GM23338 (cell line): ENCODE measurements at regions not wholly inside any gene's neighbourhood (a gene's known extent, or its start where the extent isn't known, plus 50 kb on each side); places are given as distances from the start of the nearest gene placed in this dataset.

ENCODE experiments used
- ATAC-seq: fragments of 200-7000 bp; cut with Tn5 transposase; 3 replicates; pipeline ENCODE4 v1.9.1; 2020
- DNase-seq: peaks from one replicate; pipeline ENCODE4 v3.0.0-alpha.2; 2015; ENCODE audit warnings: low spot score
- H2AFZ ChIP-seq: fragments of 200-600 bp; sonication (generic); 2 replicates; pipeline ENCODE4 v1.8.0; 2016; ENCODE audit warnings: antibody characterized with exemption, mild to moderate bottlenecking, moderate library complexity
- H3F3A ChIP-seq: fragments of 200-600 bp; sonication (generic); replicated peaks from 2 replicates; pipeline ENCODE4 v1.8.0; 2017; ENCODE audit warnings: antibody characterized with exemption, mixed run types, low read depth
- H3K27ac ChIP-seq: fragments of 200-600 bp; sonication (generic); 2 replicates; pipeline ENCODE4 v1.6.1; 2016; ENCODE audit warnings: low read depth
- H3K27me3 ChIP-seq: fragments of 200-600 bp; sonication (generic); 2 replicates; pipeline ENCODE4 v1.8.0; 2016; ENCODE audit warnings: mild to moderate bottlenecking, mixed run types, moderate library complexity; ENCODE audit not compliant: insufficient read depth
- H3K36me3 ChIP-seq: fragments of 200-600 bp; sonication (generic); 2 replicates; pipeline ENCODE4 v1.8.0; 2016; ENCODE audit warnings: mild to moderate bottlenecking; ENCODE audit not compliant: insufficient read depth
- H3K4me1 ChIP-seq: fragments of 200-600 bp; sonication (generic); 2 replicates; pipeline ENCODE4 v1.8.0; 2016; ENCODE audit warnings: mild to moderate bottlenecking, moderate library complexity; ENCODE audit not compliant: insufficient read depth
- H3K4me2 ChIP-seq: fragments of 200-600 bp; sonication (generic); 2 replicates; pipeline ENCODE4 v1.7.1; 2017; ENCODE audit warnings: mixed run types
- H3K4me3 ChIP-seq: fragments of 200-600 bp; sonication (generic); 2 replicates; pipeline ENCODE4 v1.6.1; 2016; ENCODE audit warnings: mixed run types
- H3K79me2 ChIP-seq: fragments of 200-600 bp; sonication (generic); replicated peaks from 2 replicates; pipeline ENCODE4 v1.8.0; 2017; ENCODE audit warnings: mild to moderate bottlenecking; ENCODE audit not compliant: insufficient read depth
- H3K9me2 ChIP-seq: fragments of 200-600 bp; sonication (generic); 2 replicates; pipeline ENCODE4 v1.8.0; 2017; ENCODE audit not compliant: insufficient read depth
- H4K20me1 ChIP-seq: fragments of 200-600 bp; sonication (generic); replicated peaks from 2 replicates; pipeline ENCODE4 v1.8.0; 2017; ENCODE audit warnings: mild to moderate bottlenecking; ENCODE audit not compliant: insufficient read depth
- H3K27ac Mint-ChIP-seq: 2 replicates; pipeline ENCODE4 v1.8.0; 2020; ENCODE audit warnings: inconsistent platforms, mild to moderate bottlenecking, moderate library complexity, mixed read lengths
- H3K27me3 Mint-ChIP-seq: 3 replicates; pipeline ENCODE4 v1.8.0; 2022; ENCODE audit warnings: low read depth, mild to moderate bottlenecking, moderate library complexity, mixed read lengths, inconsistent platforms; ENCODE audit not compliant: insufficient read depth, poor library complexity
- H3K36me3 Mint-ChIP-seq: 3 replicates; pipeline ENCODE4 v1.8.0; 2021; ENCODE audit warnings: low read depth, mild to moderate bottlenecking, inconsistent platforms, moderate library complexity, mixed read lengths
- H3K4me1 Mint-ChIP-seq: 3 replicates; pipeline ENCODE4 v1.8.0; 2020; ENCODE audit warnings: mild to moderate bottlenecking, inconsistent platforms, mixed read lengths
- H3K4me3 Mint-ChIP-seq: 3 replicates; pipeline ENCODE4 v1.8.0; 2021; ENCODE audit warnings: moderate library complexity, mild to moderate bottlenecking, inconsistent platforms, mixed read lengths
- H3K9me3 Mint-ChIP-seq: 3 replicates; pipeline ENCODE4 v1.8.0; 2020; ENCODE audit warnings: moderate library complexity, mild to moderate bottlenecking, inconsistent platforms, mixed read lengths
- CREB1 ChIP-seq: fragments of 250-450 bp; sonication (Bioruptor Pico); IDR thresholded peaks from 2 replicates; pipeline ENCODE4 v1.5.0; 2020; ENCODE audit warnings: low read depth, mild to moderate bottlenecking, moderate library complexity
- ETS1 ChIP-seq: IDR thresholded peaks from 2 replicates; pipeline ENCODE4 v1.6.1; 2016; ENCODE audit warnings: antibody characterized with exemption
- EZH2 ChIP-seq: fragments of 200-600 bp; sonication (generic); IDR thresholded peaks from one replicate; pipeline ENCODE4 v1.8.0; 2017; ENCODE audit warnings: antibody characterized with exemption, mild to moderate bottlenecking, low read depth; ENCODE audit not compliant: unreplicated experiment
- EZH2phosphoT487 ChIP-seq: fragments of 200-600 bp; sonication (generic); IDR thresholded peaks from one replicate; pipeline ENCODE4 v1.8.1; 2018; ENCODE audit warnings: antibody characterized with exemption; ENCODE audit not compliant: unreplicated experiment
- JUNB ChIP-seq: IDR thresholded peaks from one replicate; pipeline ENCODE4 v1.6.1; 2016; ENCODE audit warnings: antibody characterized with exemption; ENCODE audit not compliant: unreplicated experiment
- NANOG ChIP-seq: IDR thresholded peaks from 2 replicates; pipeline ENCODE4 v1.6.1; 2016; ENCODE audit warnings: antibody characterized with exemption, borderline replicate concordance
- POLR2AphosphoS5 ChIP-seq: IDR thresholded peaks from 2 replicates; pipeline ENCODE4 v1.6.1; 2016; ENCODE audit warnings: antibody characterized with exemption, low read depth
- REST ChIP-seq: IDR thresholded peaks from one replicate; pipeline ENCODE4 v1.6.1; 2018; ENCODE audit warnings: antibody characterized with exemption; ENCODE audit not compliant: unreplicated experiment
- STAT1 ChIP-seq: IDR thresholded peaks from one replicate; pipeline ENCODE4 v1.6.1; 2016; ENCODE audit warnings: antibody characterized with exemption; ENCODE audit not compliant: unreplicated experiment
- ZNF114 ChIP-seq: fragments of 250-450 bp; sonication (Bioruptor Pico); IDR thresholded peaks from 2 replicates; pipeline ENCODE4 v1.5.0; 2020; ENCODE audit warnings: mild to moderate bottlenecking, moderate library complexity
- ZNF331 ChIP-seq: fragments of 250-450 bp; sonication (Bioruptor Pico); IDR thresholded peaks from 2 replicates; pipeline ENCODE4 v1.5.0; 2020; ENCODE audit warnings: low read depth, mild to moderate bottlenecking, moderate library complexity
- TF ChIP-seq, protein P1 (sequence below): fragments of 250-450 bp; sonication (Bioruptor Pico); IDR thresholded peaks from 2 replicates; pipeline ENCODE4 v1.5.0; 2020; ENCODE audit warnings: mild to moderate bottlenecking, moderate library complexity
- TF ChIP-seq, protein P2 (sequence below), 2 experiments: fragments of 200-600 bp in 1 of 2; sonication (generic) in 1 of 2; conservative IDR thresholded peaks; 2 replicates each; pipeline versions ENCODE4 v1.5.1 to v1.6.1; 2016 to 2017; ENCODE audit warnings: antibody characterized with exemption in 2 of 2, low read depth in 2 of 2, mild to moderate bottlenecking in 2 of 2, moderate library complexity in 1 of 2

DNA sequence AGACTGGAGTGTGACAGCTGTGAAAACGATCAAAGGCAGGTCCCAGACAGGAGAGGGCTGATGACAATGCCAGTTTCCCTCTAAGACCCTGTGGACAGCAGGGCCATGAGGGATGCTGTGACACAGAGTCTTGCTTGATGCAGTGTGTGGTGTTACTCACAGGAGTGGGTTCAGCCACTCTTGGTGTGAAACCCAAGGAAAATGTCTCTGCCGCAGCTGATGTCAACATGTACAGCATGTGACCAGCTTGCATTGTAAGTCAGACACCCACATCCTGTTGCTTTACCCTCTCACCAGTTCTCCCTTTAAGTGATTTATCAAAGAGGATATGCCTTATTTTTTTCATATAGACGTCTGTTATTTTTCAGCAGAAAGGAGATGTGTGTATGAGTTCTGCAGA is 268.6 kb downstream of the BTG1 start:
- H3K4me1 Mint-ChIP-seq = no peaks in the 10 kb centered on the region
- H3K27me3 Mint-ChIP-seq = no peaks in the 10 kb centered on the region
- Histone ChIP-seq H3K27me3 (no peaks in the 10 kb centered on the region), H3K4me2 (no peak overlapping the region), H3K27ac (no peak overlapping the region), H3K9me2 (peaks cover 3% of the 10 kb centered on the region; the same call in 1 of the 2 replicates), H3K4me1 (no peaks in the 10 kb centered on the region), H2AFZ (no peak overlapping the region), H3K4me3 (no peak overlapping the region), H3K36me3 (no peaks in the 10 kb centered on the region), H3F3A (no peaks in the 10 kb centered on the region), H4K20me1 (no peaks in the 10 kb centered on the region), H3K79me2 (no peaks in the 10 kb centered on the region)
- DNase-seq (no peak), ATAC-seq (no peak)
- peaks cover 4% of the 10 kb centered on the region; the same call in 2 of the 3 replicates for H3K9me3 Mint-ChIP-seq
- no peak for TF ChIP-seq ETS1
- no peak for TF ChIP-seq ZNF331 (CRISPR knock-in tag)
- TF ChIP-seq ZNF114 (CRISPR knock-in tag) = no peak
- no peak for TF ChIP-seq NANOG
- TF ChIP-seq, protein P1, sequence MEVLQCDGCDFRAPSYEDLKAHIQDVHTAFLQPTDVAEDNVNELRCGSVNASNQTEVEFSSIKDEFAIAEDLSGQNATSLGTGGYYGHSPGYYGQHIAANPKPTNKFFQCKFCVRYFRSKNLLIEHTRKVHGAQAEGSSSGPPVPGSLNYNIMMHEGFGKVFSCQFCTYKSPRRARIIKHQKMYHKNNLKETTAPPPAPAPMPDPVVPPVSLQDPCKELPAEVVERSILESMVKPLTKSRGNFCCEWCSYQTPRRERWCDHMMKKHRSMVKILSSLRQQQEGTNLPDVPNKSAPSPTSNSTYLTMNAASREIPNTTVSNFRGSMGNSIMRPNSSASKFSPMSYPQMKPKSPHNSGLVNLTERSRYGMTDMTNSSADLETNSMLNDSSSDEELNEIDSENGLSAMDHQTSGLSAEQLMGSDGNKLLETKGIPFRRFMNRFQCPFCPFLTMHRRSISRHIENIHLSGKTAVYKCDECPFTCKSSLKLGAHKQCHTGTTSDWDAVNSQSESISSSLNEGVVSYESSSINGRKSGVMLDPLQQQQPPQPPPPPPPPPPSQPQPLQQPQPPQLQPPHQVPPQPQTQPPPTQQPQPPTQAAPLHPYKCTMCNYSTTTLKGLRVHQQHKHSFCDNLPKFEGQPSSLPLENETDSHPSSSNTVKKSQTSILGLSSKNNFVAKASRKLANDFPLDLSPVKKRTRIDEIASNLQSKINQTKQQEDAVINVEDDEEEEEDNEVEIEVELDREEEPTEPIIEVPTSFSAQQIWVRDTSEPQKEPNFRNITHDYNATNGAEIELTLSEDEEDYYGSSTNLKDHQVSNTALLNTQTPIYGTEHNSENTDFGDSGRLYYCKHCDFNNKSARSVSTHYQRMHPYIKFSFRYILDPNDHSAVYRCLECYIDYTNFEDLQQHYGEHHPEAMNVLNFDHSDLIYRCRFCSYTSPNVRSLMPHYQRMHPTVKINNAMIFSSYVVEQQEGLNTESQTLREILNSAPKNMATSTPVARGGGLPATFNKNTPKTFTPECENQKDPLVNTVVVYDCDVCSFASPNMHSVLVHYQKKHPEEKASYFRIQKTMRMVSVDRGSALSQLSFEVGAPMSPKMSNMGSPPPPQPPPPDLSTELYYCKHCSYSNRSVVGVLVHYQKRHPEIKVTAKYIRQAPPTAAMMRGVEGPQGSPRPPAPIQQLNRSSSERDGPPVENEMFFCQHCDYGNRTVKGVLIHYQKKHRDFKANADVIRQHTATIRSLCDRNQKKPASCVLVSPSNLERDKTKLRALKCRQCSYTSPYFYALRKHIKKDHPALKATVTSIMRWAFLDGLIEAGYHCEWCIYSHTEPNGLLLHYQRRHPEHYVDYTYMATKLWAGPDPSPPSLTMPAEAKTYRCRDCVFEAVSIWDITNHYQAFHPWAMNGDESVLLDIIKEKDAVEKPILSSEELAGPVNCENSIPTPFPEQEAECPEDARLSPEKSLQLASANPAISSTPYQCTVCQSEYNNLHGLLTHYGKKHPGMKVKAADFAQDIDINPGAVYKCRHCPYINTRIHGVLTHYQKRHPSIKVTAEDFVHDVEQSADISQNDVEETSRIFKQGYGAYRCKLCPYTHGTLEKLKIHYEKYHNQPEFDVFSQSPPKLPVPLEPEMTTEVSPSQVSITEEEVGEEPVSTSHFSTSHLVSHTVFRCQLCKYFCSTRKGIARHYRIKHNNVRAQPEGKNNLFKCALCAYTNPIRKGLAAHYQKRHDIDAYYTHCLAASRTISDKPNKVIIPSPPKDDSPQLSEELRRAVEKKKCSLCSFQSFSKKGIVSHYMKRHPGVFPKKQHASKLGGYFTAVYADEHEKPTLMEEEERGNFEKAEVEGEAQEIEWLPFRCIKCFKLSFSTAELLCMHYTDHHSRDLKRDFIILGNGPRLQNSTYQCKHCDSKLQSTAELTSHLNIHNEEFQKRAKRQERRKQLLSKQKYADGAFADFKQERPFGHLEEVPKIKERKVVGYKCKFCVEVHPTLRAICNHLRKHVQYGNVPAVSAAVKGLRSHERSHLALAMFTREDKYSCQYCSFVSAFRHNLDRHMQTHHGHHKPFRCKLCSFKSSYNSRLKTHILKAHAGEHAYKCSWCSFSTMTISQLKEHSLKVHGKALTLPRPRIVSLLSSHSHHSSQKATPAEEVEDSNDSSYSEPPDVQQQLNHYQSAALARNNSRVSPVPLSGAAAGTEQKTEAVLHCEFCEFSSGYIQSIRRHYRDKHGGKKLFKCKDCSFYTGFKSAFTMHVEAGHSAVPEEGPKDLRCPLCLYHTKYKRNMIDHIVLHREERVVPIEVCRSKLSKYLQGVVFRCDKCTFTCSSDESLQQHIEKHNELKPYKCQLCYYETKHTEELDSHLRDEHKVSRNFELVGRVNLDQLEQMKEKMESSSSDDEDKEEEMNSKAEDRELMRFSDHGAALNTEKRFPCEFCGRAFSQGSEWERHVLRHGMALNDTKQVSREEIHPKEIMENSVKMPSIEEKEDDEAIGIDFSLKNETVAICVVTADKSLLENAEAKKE (CRISPR knock-in tag) = no peak
- TF ChIP-seq STAT1 = no peak
- TF ChIP-seq JUNB = no peak
- TF ChIP-seq, protein P2, sequence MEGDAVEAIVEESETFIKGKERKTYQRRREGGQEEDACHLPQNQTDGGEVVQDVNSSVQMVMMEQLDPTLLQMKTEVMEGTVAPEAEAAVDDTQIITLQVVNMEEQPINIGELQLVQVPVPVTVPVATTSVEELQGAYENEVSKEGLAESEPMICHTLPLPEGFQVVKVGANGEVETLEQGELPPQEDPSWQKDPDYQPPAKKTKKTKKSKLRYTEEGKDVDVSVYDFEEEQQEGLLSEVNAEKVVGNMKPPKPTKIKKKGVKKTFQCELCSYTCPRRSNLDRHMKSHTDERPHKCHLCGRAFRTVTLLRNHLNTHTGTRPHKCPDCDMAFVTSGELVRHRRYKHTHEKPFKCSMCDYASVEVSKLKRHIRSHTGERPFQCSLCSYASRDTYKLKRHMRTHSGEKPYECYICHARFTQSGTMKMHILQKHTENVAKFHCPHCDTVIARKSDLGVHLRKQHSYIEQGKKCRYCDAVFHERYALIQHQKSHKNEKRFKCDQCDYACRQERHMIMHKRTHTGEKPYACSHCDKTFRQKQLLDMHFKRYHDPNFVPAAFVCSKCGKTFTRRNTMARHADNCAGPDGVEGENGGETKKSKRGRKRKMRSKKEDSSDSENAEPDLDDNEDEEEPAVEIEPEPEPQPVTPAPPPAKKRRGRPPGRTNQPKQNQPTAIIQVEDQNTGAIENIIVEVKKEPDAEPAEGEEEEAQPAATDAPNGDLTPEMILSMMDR (conservative IDR thresholded peaks at IDR 0.05; ENCODE audit: low read depth in 2 of 2) = no peak
- TF ChIP-seq EZH2phosphoT487 = no peak
- TF ChIP-seq REST = no peak
- TF ChIP-seq CREB1 (CRISPR knock-in tag) = no peak
- no peak for TF ChIP-seq POLR2AphosphoS5
- TF ChIP-seq EZH2 = no peak
- peaks cover 3% of the 10 kb centered on the region; the same call in 1 of the 3 replicates for H3K36me3 Mint-ChIP-seq
- H3K4me3 Mint-ChIP-seq = no peak overlapping the region
- no peak overlapping the region for H3K27ac Mint-ChIP-seq
